ENCODE measurements at regions not wholly inside any gene's neighbourhood (a gene's known extent, or its start where the extent isn't known, plus 50 kb on each side); places are given as distances from the start of the nearest gene placed in this dataset.

- DNase-seq: no peak
These were observed 212.2 kb upstream of the RPL38 start for GRCh38 chr17:73991260-73991659.

- DNase-seq: no peak
These were observed 208.5 kb upstream of the RPL38 start for GRCh38 chr17:73994946-73995345.

GRCh38 chr17:73997059-73997458 lies 206.4 kb upstream of the RPL38 start:
- no peak for DNase-seq

- DNase-seq: no peak
These were observed 205.2 kb upstream of the RPL38 start for GRCh38 chr17:73998249-73998648.

GRCh38 chr17:73998653-73999645 lies 204.5 kb upstream of the RPL38 start:
- peak; percentile 83 for DNase-seq

- no peak for DNase-seq
These were observed 202.3 kb upstream of the RPL38 start for GRCh38 chr17:74001145-74001544.

GRCh38 chr17:74002241-74002640 lies 201.2 kb upstream of the RPL38 start:
- DNase-seq: no peak

- no peak for DNase-seq
These were observed 199.4 kb upstream of the RPL38 start for GRCh38 chr17:74004056-74004455.

GRCh38 chr17:74005790-74006189 lies 197.7 kb upstream of the RPL38 start:
- no peak for DNase-seq

GRCh38 chr17:74006371-74006770 lies 197.1 kb upstream of the RPL38 start:
- DNase-seq: no peak

- DNase-seq: peak; percentile 79
These were observed 195.3 kb upstream of the RPL38 start for GRCh38 chr17:74008196-74008595.

GRCh38 chr17:74009056-74009625 lies 194.3 kb upstream of the RPL38 start:
- DNase-seq: no peak

GRCh38 chr17:74010903-74011302 lies 192.6 kb upstream of the RPL38 start:
- DNase-seq: peak; percentile 48

GRCh38 chr17:74011966-74012365 lies 191.5 kb upstream of the RPL38 start:
- peak; percentile 99 for DNase-seq

GRCh38 chr17:74012465-74012864 lies 191.0 kb upstream of the RPL38 start:
- DNase-seq: peak; percentile 94

- DNase-seq: no peak
These were observed 188.2 kb upstream of the RPL38 start for GRCh38 chr17:74015316-74015715.

GRCh38 chr17:74015990-74016389 lies 187.5 kb upstream of the RPL38 start:
- DNase-seq: no peak

- DNase-seq: no peak
These were observed 187.0 kb upstream of the RPL38 start for GRCh38 chr17:74016461-74016860.

- DNase-seq: no peak
These were observed 186.0 kb upstream of the RPL38 start for GRCh38 chr17:74017466-74017865.

GRCh38 chr17:74018115-74018514 lies 185.4 kb upstream of the RPL38 start:
- DNase-seq: no peak

GRCh38 chr17:74019271-74019670 lies 184.2 kb upstream of the RPL38 start:
- no peak for DNase-seq

- DNase-seq: no peak
These were observed 183.6 kb upstream of the RPL38 start for GRCh38 chr17:74019860-74020259.

- peak; percentile 48 for DNase-seq
These were observed 183.0 kb upstream of the RPL38 start for GRCh38 chr17:74020522-74020921.

- peak; percentile 53 for DNase-seq
These were observed 178.5 kb upstream of the RPL38 start for GRCh38 chr17:74024871-74025531.

Data from DMS53 (cell line).